Mucosa of descending colon (tissue), 3 donors: ENCODE measurements at regions not wholly inside any gene's neighbourhood (a gene's known extent, or its start where the extent isn't known, plus 50 kb on each side); places are given as distances from the start of the nearest gene placed in this dataset.

Experiments
- ATAC-seq: fragments of 200-7000 bp; cut with Tn5 transposase; one replicate; pipeline ENCODE4 v1.9.1; 2020; ENCODE audit warnings: mild to moderate bottlenecking, moderate library complexity
- DNase-seq, 3 donors: peaks; one replicate each; pipeline ENCODE4 v3.0.0-alpha.2; 2020
- H3K36me3 ChIP-seq: fragments of 200-600 bp; one replicate; pipeline ENCODE4 v1.8.0; 2021; ENCODE audit warnings: low read depth, mild to moderate bottlenecking
- H3K4me1 ChIP-seq: fragments of 200-600 bp; one replicate; pipeline ENCODE4 v1.8.0; 2021; ENCODE audit warnings: low read depth, mild to moderate bottlenecking
- H3K4me3 ChIP-seq: fragments of 200-600 bp; one replicate; pipeline ENCODE4 v1.8.0; 2021; ENCODE audit warnings: mild to moderate bottlenecking
- H3K9me3 ChIP-seq: fragments of 200-600 bp; one replicate; pipeline ENCODE4 v1.8.0; 2021; ENCODE audit warnings: mild to moderate bottlenecking
- intact Hi-C, 2 donors: fragments of 100-400 bp; cut with DNase I in 1 of 2; cut with micrococcal nuclease in 1 of 2; formaldehyde crosslinking; loops; one replicate each; pipeline versions ENCODE4 v1.11.0 to v1.11.1; 2022; cut with DNase I, micrococcal nuclease
- TF ChIP-seq, protein P1 (sequence below): fragments of 200-600 bp; IDR thresholded peaks from one replicate; pipeline ENCODE4 v1.8.0; 2022; ENCODE audit warnings: antibody characterized with exemption, mild to moderate bottlenecking
- donor health status: DM: no; HTN: no; CAD: no; lungs with moderate emphysema.
- donor health status: DM: no; HTN: no; CAD: no.
- donor health status: DM: no; HTN: yes; CAD: no.

DNA sequence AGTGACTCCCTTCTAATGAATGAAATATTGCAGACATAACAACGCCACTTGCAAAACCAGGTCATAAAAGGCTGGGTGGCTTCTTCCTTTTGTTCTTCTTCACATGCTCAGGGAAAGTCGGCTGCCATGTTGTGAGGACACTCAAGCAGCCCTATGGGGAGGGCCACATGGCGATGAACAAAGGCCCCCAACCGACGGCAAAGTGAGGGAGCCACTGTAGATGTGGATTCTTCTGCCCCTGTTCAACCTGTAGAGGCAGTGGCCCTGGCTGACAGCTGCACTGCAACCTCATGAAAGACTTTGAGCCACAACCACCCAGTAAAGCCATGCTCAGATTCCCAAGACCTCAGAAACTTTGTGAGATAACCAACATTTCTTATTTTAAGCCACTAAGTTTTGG, 203.5 kb upstream of the TNRC6C start:
- TF ChIP-seq, protein P1, sequence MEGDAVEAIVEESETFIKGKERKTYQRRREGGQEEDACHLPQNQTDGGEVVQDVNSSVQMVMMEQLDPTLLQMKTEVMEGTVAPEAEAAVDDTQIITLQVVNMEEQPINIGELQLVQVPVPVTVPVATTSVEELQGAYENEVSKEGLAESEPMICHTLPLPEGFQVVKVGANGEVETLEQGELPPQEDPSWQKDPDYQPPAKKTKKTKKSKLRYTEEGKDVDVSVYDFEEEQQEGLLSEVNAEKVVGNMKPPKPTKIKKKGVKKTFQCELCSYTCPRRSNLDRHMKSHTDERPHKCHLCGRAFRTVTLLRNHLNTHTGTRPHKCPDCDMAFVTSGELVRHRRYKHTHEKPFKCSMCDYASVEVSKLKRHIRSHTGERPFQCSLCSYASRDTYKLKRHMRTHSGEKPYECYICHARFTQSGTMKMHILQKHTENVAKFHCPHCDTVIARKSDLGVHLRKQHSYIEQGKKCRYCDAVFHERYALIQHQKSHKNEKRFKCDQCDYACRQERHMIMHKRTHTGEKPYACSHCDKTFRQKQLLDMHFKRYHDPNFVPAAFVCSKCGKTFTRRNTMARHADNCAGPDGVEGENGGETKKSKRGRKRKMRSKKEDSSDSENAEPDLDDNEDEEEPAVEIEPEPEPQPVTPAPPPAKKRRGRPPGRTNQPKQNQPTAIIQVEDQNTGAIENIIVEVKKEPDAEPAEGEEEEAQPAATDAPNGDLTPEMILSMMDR = no peak
- H3K9me3 ChIP-seq = no peaks in the 10 kb centered on the region
- no peak for ATAC-seq
- no peaks in the 10 kb centered on the region for H3K36me3 ChIP-seq
- no peak overlapping the region for H3K4me3 ChIP-seq
- no peaks in the 10 kb centered on the region for H3K4me1 ChIP-seq
- intact Hi-C loops = no loop called here
- no peak for DNase-seq

GRCh38 chr17:77755410-77755963, 203.0 kb upstream of the TNRC6C start:
- ATAC-seq = no peak
- TF ChIP-seq, protein P1 = no peak
- Histone ChIP-seq H3K36me3 (no peaks in the 10 kb centered on the region), H3K4me1 (no peaks in the 10 kb centered on the region), H3K4me3 (no peak overlapping the region), H3K9me3 (no peaks in the 10 kb centered on the region)
- intact Hi-C loops = no loop called here
- DNase-seq = no peak

DNA sequence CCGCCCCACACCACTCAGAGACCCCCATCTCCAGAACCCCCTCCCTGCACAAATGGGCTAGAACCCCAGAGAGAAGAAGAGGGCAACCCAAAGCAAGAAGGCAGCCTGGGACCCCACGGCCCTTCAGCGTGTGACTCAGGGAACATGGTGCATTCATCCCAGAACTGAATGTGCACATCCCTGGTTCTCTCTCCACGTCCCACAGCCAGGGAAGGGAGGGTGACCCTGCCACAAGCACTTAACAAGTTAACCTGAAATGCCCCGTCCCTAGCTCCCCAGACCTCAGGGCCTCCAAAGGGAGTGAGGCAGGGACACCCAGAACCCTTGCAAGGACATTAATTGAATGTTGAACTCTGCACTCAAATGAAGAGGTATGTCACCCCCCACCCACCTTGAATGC, 202.5 kb upstream of the TNRC6C start:
- H3K4me1 ChIP-seq = no peaks in the 10 kb centered on the region
- no peaks in the 10 kb centered on the region for H3K9me3 ChIP-seq
- intact Hi-C loops = no loop called here
- H3K36me3 ChIP-seq = no peaks in the 10 kb centered on the region
- no peak overlapping the region for H3K4me3 ChIP-seq
- DNase-seq (no peak), ATAC-seq (no peak)
- TF ChIP-seq, protein P1 = no peak

GRCh38 chr17:77756846-77757560, 201.5 kb upstream of the TNRC6C start:
- DNase-seq = no peak
- Histone ChIP-seq H3K9me3 (no peaks in the 10 kb centered on the region), H3K4me1 (no peaks in the 10 kb centered on the region), H3K36me3 (no peaks in the 10 kb centered on the region), H3K4me3 (no peak overlapping the region)
- intact Hi-C loops = no loop called here
- ATAC-seq = no peak
- TF ChIP-seq, protein P1 = no peak

GRCh38 chr17:77757561-77757898, 201.0 kb upstream of the TNRC6C start:
- ATAC-seq (no peak), DNase-seq (no peak)
- TF ChIP-seq, protein P1 = no peak
- Histone ChIP-seq H3K4me1 (no peaks in the 10 kb centered on the region), H3K9me3 (no peaks in the 10 kb centered on the region), H3K4me3 (no peak overlapping the region), H3K36me3 (no peaks in the 10 kb centered on the region)
- intact Hi-C loops = no loop called here
